NCI-H2171 treated with DMSO at 0.1 percent for 48 hours (cell line): ENCODE measurements at regions not wholly inside any gene's neighbourhood (a gene's known extent, or its start where the extent isn't known, plus 50 kb on each side); places are given as distances from the start of the nearest gene placed in this dataset.

ENCODE experiments used
- DNase-seq: peaks from one replicate; lab custom pipeline; 2025; lab: John Stamatoyannopoulos, UW

DNA sequence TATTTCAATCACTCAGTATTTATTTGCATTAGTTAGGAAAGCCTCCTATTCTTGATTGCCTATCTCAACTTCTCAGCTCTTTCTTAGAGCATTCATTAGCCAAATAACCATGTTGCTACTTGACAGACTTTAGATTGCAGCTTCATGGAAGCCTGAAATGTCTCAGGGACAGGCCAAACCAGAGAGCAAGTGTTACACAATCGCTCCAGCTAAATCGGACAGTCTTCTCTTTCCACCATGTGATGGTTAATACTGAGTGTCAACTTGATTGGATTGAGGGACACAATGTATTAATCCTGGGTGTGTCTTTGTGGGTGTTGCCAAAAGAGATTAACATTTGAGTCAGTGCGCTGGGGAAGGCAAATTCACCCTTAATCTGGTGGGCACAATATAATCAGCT, 106.5 kb upstream of the DRD2 start:
- no peak for DNase-seq

DNA sequence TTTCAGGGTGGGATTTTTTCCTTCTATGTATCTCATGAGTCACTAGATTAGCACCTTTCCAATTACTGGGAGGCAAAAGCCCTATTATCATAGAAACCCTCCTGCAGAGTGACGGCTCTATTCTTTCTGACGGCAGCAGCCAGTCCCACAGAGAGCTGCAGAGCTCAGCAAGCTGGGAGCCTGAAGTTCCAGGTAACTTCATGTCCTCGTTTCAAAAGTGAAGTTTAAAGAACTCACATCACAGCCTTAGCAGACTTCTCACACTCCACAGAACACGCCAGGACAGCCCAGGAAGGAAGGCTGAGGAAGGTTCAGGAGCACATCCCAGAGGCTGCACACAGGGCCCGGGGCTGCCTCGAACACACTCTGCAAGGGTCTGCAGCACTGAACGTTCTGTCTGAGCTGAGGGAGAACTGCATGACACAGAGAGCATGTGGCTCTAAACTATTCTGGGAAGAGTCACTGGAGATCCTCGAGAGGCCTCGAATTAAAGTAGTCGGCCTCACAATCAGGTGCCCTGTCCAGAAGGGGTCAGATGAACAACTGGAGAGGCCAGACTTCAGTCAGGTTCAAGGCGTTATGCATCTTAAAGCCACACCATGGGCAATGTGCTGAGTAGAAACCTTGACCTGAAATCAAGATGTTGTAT, 104.2 kb upstream of the DRD2 start:
- no peak for DNase-seq

DNA sequence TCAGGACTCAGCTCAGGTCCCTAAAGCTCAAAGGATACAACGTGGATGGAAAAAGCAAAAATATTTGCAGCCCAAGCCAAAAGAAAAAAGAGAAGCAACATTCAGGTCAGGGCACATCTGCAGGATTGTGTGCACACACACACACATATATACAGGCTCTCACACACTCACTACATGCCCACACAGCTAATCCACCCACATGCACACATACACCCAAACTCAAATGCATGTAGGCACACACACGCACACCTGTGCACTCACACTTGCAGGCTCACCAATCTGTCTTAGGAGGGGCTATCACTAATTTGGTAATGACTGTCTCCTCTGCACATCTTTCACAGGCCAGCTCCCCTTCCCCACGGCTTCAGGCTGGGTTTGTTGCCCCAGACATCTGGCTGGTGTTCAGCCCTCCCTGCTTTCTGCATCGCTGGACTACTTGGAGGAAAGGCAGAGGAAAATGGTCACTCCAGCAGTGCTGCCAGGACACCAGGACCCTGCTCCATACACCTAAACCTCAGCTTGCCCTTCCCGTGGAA, 103.6 kb upstream of the DRD2 start:
- no peak for DNase-seq

DNA sequence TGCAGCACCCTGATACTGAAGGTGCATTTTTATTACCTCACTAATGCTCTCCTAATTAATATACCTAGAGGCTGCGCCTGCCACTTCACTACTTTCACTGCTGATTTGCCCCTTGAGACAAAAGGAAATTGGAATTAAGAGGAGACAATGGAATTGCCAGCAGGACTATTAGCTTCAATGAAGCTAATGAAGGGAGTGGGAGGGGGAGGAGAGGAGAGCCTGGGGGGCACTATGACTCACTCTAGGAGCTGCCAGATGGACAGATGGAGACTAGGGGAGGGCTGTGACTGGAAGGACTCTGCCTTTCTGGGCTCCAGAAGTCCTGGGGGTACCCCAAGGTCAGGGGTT, 102.8 kb upstream of the DRD2 start:
- DNase-seq, result no peak

DNA sequence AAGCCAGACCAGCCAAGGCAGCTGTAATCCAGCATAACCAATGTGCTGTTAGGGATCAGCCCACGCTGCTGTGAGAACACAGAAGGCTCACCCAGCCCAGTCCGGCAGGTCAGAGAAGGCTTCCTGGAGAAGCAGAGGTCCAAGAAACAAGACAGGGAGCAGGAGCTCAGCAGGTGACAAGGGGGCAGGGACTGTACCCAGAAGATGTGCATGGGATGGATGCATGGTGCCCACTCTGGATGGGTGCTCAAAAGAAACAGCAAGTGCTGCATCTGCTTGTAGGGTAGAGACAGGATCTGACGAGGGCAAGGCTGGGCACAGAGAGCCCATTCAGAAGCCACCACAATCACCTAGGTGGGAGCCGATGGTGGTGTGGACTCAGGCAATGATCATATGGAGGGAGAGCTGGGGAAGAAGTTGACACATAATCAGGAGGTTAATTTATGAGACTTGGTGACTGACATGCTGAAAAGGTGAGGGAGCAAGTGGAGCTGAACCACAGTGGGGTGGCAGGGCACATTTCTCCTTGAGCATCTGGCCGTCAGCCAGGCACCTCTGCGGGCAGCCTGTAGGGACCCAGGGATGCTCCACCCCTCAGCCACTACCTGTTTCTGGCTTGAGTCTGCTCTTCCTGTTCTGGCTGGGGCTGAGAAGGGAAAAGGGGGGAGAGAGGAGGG, 102.3 kb upstream of the DRD2 start:
- DNase-seq, result peak; percentile 77

DNA sequence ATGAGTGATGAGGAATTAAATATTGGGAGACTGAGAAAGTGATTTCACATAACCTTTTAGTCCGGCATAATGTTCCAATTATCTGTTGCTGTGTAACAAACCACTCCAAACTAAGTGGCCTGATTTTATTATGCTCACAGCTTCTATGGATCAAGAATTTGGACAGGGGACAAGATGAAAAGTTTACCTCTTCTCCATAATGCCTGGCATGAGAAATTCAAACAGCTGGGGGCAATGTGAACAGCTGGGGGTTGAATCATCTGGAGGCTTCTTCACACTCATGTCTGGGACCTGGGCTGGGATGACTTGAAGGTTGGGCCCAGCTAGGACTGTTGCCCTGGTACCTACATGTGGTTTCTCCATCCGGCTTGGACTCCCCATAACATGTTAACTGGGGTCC, 99.4 kb upstream of the DRD2 start:
- DNase-seq, result no peak

DNA sequence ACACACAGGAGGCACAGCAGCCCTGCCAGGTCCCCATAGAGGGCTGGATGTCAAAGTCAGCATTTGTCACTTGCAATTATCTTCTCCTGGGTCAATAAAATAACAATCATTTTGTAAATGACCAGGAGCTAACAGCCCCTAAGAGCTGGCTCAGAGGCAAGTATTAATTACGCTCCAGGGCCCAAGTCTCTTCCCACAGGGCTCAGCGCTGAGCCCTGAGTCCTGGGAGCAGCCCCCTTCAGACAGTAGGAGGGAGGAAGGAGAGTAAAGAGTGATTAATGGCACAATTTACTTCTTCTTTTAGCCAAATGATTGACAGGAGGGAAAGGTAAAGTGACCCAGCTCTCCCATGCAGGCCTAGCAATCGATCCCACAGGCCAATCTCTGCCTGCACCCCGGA, 99.0 kb upstream of the DRD2 start:
- DNase-seq, result no peak

DNA sequence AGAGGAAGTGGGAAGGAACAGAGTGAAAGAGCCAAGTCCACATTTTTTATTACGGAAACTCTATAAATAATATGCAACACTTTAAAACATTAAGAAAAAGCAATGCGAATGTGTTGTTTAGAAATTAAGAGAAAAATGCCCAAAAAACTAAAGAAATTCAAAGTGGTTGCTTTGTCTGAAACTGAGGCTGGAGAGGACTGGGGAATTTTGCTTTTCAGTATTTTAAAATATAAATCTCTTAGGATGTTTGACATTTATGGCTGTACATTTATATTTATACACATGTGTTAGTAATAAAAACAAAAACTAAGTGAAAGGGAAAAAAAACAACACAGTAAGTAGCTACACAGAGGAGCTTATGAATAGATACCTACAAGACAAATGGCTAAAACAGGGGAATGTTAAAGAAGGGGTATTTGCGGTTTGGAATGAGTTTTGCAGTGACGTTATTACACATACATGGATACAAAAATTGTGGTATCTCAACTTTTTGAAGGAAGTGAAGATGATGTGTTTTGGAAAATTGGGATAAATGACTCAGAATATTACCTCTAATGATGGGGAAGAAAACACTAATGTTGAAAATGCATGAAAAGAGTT, 97.0 kb upstream of the DRD2 start:
- no peak for DNase-seq

DNA sequence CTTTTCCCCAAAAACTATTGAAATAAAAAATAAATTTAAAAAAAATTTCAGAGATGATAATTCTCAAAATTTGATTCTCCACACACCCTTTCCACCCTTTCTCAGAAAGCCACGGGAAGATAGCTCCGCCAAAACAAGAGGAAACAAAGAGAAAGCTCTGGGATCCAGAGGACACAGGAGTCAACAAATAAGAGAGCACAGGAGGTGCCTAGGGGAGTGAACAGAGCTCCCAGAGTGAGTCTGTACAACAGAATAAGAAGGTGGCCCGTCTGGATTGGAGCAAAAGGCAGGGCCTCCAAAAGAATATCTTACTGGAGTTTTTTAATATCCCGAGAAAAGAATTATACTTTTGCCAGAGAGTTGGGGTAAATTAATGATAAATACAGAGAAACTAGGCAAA, 96.3 kb upstream of the DRD2 start:
- DNase-seq, result no peak

DNA sequence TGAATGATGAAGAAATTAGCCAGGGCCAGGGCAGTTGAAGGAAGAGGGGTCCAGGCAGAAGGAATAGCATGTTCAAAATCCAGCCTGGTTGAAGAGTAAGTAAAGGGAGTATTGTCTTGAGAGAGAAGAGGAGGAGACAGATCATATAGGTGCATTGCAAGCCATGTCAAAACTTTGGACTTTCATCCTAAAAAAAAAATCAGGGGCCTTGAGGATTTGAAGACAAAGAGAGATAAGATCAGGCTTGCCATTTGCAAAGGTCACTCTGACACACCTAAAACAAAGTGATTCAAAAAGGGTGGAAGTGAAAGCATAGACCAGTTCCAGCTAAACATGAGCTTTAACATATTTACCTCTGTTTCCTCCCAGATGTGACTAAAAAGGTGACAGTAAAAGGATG, 95.7 kb upstream of the DRD2 start:
- DNase-seq, result no peak

DNA sequence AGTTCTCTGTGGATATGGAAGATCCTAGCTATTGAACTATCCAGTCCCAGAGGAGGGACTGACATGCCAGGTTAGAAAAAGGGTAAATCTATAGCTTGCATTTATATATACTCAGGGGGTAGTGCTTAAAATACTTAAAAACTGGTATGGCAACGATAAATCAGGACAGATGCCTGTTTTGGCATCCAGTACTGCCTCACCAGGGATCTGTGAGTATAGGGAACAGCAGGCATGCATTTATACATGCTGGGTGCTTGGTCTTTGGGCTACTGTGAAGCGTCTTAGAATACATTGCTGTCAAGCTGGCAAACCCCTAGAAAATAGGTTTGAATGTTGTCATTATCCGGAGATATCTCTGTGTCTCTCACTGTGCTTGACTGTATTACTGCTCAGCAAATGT, 94.2 kb upstream of the DRD2 start:
- DNase-seq, result no peak

DNA sequence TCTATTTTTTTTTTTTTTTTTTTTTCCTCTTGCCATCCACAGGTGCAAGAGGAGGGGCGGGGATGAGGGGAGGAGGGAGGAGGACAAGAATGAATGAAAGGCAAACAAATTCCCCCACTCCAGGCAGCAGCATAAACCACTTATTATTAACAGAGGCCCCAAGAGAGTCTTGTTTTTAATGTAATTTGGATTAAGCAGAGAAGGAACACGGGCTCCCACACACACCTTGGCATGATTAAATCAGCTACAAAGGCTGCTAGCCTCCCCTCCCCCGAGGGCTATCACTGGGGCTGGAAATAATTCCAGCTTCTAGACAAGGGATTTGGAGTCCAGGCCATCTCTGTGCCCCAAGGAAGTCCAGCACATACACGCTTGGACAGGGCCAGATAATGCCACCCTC, 93.4 kb upstream of the DRD2 start:
- DNase-seq, result no peak

DNA sequence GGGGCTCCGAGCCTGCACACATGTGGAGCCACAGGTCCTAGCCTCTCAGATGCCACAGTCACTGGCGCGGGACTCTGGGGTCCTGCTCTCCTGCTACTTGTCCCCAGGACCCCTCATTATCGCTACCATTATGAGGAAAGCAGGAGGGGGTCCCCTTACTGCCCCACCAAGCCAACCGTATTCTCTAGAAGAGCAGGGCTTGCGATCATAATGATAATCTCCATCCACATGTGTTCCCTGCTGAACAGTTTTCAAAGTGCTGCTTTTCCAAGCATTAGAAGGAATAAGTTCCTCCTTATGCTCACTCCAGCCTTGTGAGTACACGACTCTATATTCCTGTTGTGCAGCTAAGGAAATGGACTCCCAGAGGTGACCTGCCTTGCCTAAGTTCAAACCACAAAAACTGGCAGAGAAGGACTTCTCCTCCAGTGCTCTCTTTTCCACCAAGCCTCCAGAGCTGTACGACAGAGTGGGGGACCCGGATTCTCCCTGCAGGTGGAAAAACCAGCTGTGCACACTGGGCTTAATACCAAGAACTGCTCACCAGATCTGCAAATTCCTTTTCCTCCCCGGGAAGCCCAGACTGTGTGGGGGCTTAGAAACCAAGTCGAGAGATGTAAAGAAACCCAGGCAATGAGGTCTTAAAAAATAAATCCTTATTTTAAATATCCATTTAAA, 92.8 kb upstream of the DRD2 start:
- no peak for DNase-seq

DNA sequence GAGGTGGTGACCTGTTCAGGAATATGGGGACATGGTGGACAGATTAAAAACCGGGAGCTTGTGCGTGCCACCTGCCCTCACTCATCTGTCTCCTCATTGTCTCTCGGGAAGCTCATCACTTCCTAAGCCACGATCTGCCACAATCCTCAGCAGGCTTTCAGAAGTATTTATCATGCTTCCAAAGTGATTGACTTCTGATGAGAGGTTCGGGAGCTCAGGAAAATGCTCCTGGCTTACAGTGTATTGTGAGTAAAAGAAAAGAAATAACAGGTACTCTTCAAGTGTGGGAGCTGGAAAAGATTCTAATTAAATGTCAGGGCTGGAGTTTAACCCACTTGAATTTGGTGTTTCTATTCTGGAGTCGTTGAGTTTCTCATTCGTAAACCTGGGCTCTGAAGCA, 91.9 kb upstream of the DRD2 start:
- DNase-seq, result no peak

DNA sequence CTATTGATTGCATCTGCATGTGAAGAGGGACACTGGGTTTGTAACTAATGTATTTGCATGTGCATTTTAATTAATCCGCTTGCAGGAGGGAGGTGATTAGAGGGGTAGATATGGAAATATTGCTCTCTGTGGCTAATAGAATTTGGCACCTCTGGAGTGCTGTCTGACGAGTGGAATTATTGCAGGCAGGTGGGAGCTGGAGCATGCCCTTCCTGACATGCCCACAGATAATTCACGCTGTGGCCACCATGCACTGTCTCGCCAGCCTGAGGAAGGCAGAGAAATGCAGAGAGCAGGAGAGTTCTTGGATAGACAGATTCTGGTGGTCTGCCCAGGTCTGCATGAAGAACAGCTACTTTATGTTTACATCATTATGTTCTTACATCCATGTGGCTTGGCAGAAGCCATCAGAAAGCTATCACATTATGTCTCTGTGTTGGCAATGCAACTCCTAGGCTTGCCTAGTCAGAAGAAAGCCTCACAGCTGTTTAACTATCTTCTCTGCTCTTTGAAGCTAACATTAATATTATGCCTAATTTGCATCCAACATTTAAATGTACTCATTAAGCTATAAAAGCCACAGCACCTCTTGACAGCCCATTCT, 89.4 kb upstream of the DRD2 start:
- no peak for DNase-seq

DNA sequence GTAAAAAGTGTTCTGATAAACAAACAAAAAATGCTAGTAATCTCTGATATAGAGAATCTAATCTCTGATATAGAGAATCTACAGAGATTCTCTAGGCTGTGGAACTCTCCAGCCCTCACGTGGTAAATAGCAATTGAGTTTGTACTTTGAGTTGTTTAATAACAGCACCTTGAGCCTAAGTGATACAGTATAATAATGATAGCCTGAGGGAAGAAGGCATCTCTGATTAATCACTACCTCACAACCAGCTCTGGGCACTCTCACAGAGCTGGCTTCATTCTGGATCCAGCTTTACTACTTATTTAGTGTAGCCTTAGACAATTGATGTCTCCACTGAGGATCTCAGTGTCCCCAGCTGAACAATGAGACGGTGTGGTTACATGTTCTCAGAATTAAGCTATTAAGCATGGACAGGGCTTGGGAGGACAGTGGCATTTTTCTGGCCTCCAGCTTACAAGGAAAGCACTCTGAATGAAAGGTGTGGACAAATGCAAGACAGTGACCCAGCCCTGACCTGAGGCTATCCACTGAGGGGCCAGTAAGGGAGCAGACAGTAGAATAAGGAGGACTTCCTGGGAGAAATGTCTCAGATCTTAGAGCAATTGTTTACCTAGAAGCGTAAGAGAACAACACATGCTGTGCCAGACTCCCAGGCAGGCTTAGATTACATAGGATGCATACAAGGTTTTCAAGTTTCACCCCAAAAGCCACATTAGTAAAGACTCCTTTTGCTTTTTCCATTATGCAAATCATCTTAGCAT, 88.7 kb upstream of the DRD2 start:
- no peak for DNase-seq

DNA sequence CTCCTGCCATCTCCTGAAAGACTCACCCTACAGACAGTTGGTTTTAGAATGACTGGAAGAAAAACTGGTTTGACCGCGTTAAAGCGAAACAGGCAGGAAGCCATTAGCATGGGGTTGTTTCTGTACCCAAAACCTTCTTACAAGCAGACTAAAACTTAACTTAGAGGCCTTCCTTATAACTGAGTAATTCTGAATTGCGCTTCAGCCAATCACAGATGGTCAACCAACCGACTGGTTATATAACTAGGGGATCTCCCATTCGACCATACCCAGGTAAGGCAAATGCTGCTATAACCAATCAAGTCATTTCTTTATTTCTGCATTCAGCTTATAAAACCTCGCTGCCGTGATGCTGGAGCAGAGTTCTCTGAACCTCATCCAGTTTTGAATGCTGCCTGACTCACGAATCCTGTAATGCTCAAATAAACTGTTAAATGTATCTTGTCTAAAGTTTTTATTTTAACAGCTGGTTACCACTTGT, 87.8 kb upstream of the DRD2 start:
- DNase-seq, result no peak

DNA sequence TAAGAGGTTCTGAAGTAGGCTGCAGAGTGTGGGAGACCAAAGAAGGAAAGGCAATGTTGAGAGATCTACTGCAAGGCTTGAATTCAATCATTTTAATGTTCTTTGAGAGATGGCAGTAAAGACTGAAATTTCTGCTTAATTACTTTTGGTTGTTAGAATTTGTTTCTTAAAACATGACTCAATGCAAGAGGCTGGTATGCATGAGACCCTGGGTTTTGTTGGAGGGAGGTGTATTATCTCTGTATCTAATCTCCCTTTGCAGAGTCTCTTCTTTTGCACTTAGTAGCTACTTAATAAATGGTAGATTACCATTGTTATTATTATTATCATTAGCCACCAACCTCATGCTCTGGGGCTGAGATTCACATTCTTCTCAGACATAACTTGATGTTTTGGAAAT, 87.4 kb upstream of the DRD2 start:
- DNase-seq, result no peak

DNA sequence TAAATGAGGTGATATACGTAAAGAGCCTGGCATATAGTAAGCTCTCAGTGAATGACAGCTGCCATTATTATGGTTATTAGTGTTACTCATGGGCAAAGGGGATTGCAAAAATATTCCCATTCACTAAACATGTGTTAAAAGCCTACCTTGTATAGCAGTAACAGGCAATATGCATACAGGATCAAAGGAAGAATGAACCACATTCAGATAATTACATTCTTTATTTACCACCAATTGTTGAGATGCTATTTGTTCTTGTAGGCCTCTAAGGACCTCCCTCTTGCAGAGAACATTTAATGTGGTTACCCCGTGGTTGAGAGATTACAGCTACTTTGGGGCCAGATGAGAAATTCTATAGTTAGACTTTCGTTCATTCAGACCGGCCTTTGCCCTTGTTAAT, 82.7 kb upstream of the DRD2 start:
- no peak for DNase-seq

DNA sequence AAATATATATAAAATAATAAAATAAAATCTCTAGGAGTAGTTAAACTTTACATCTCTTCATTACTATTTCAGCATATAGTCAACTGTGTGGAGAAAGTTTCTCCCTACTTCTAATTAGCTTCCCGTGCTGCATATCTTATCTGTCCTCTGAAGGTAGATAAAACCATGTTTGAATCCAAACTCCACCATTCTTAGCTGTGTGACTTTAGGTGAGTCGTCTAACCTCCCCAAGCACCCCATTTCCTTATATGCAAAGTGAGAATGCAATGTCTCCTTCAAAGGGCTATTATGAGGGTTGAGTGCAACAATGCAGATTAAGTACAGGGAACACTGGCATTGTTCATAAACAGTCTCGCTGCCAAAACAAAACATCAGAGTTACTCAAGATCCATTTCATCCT, 80.8 kb upstream of the DRD2 start:
- DNase-seq, result no peak

DNA sequence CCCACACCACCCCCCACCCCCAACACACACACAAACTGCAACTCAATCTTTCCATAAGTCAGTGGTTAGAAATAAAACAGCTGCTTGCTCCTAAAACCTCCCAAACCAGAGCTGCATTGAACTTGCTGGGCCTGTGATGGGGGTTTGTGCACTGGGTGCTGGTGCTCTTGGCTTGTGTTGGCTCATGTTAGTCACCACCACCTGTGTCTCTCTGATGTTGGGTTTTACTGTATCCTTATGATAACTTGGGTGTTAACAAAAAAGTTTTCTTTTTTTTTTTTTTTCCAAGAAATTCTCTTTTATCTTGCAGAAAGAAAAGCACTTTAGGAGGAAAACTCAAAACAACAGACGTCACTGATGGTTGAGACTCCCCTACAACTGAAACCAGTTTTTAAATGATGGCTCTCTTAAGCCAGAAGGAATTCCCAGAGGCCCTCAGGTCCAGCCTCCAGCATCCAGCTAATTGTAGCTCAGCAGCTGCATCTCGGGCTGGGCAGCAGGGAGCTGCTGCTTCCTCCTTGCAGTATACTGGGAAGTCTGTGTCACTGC, 79.9 kb upstream of the DRD2 start:
- DNase-seq, result no peak
